ENCODE measurements at regions not wholly inside any gene's neighbourhood (a gene's known extent, or its start where the extent isn't known, plus 50 kb on each side); places are given as distances from the start of the nearest gene placed in this dataset.

DNA sequence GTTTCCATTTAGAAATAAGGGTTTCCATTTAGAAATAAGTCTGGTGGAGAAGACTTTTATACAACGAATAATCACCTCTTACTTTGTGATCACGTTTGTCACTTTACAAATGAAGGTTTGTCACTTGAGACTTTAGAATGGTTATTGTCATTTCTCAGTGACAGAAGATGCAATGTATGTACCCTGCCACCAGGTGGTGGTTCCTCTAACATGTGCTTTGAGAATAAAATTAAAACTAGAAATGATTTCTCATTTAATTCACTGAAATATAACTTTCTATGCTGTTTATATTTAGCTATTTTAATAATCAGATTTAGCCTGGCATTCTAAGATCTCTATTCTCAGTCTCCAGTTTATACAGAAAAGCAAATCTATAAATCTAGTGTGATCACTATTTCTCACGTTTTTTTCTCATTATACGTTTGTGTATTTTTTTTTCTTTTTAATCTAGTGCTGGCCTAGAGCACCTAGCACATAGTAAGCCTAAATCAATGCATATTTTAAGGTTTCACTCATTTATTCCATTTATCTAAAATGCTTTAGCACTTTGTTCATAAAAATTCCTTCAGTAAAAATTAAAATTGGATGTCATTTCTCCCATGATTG, 57.4 kb upstream of the TFAP2D start:
- Histone ChIP-seq H3K4me1 (no peaks in the 10 kb centered on the region), H3K27ac (no peak overlapping the region), H3K36me3 (no peaks in the 10 kb centered on the region), H3K27me3 (no peaks in the 10 kb centered on the region), H3K9me3 (no peaks in the 10 kb centered on the region), H3K4me3 (no peak overlapping the region)
- peak in 1 of 2 donors; percentile 14 for DNase-seq
- intact Hi-C loops (cut with DNase I; ENCODE audit: low total_unique reads), result no loop called here
- TF ChIP-seq, protein P1, sequence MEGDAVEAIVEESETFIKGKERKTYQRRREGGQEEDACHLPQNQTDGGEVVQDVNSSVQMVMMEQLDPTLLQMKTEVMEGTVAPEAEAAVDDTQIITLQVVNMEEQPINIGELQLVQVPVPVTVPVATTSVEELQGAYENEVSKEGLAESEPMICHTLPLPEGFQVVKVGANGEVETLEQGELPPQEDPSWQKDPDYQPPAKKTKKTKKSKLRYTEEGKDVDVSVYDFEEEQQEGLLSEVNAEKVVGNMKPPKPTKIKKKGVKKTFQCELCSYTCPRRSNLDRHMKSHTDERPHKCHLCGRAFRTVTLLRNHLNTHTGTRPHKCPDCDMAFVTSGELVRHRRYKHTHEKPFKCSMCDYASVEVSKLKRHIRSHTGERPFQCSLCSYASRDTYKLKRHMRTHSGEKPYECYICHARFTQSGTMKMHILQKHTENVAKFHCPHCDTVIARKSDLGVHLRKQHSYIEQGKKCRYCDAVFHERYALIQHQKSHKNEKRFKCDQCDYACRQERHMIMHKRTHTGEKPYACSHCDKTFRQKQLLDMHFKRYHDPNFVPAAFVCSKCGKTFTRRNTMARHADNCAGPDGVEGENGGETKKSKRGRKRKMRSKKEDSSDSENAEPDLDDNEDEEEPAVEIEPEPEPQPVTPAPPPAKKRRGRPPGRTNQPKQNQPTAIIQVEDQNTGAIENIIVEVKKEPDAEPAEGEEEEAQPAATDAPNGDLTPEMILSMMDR (IDR thresholded peaks at IDR 0.05), result peak in 4 of 7 experiments; percentile 22 to 44 (median 36)
- TF ChIP-seq POLR2A (IDR thresholded peaks at IDR 0.05), result no peak
- WGBS, 5 donors, result 35 to 43% (median 42%) methylated on average over 4 of the region's 4 CpGs

DNA sequence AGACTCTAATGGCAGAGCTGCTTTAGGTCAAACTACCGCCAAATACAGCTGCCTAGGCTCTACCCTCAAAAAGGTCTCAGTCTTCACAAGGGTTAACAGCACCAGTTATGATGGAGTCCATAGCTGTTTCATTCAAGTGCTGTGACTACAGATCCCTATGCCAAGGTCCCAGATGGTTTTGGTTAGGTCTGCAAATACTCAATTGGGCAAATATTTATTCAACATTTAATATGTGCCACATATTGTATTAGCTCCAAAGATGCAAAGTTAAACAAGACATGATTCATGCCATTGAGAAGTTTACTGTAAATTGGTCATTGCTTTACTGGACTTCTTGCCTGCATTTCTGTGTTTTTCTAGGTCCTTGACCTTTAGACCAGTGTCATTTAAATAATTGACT, 55.8 kb upstream of the TFAP2D start:
- WGBS, 5 donors, result 53 to 87% (median 81%) methylated on average over 1 of the region's 1 CpG
- H3K36me3 ChIP-seq, result no peaks in the 10 kb centered on the region
- no peak overlapping the region for H3K4me3 ChIP-seq
- no peaks in the 10 kb centered on the region for H3K27me3 ChIP-seq
- TF ChIP-seq, protein P1 (IDR thresholded peaks at IDR 0.05), result no peak
- no peak for TF ChIP-seq EP300 (IDR thresholded peaks at IDR 0.05)
- TF ChIP-seq POLR2A (IDR thresholded peaks at IDR 0.05), result no peak
- TF ChIP-seq POLR2AphosphoS5 (IDR thresholded peaks at IDR 0.05), result no peak
- H3K27ac ChIP-seq, result no peak overlapping the region
- no peaks in the 10 kb centered on the region for H3K4me1 ChIP-seq
- no peak for DNase-seq
- intact Hi-C loops (cut with DNase I; ENCODE audit: low total_unique reads), result no loop called here
- no peaks in the 10 kb centered on the region for H3K9me3 ChIP-seq

DNA sequence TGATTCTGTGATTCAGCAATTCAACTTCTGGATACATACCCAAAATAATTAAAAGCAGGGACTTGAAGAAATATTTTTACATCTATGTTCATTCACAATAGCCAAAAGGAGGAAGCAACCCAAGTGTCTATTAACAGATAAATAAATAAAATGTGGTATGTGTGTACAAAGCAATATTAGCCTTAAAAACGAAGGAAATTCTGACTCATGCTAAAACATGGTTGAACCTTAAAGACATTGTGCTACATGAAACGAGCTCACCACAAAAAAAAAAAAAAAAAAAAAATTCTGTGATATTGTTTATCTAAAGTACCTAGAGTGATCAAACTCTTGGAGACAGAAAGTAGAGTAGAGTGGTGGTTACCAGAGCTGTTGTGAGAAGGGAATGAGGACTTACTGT, 54.8 kb upstream of the TFAP2D start:
- DNase-seq, result no peak
- H3K36me3 ChIP-seq, result no peaks in the 10 kb centered on the region
- intact Hi-C loops (cut with DNase I; ENCODE audit: low total_unique reads), result no loop called here
- no peaks in the 10 kb centered on the region for H3K4me1 ChIP-seq
- no peak overlapping the region for H3K27ac ChIP-seq
- no peak overlapping the region for H3K4me3 ChIP-seq
- no peaks in the 10 kb centered on the region for H3K9me3 ChIP-seq
- H3K27me3 ChIP-seq, result no peaks in the 10 kb centered on the region
- TF ChIP-seq, protein P1 (IDR thresholded peaks at IDR 0.05), result no peak
- no peak for TF ChIP-seq POLR2A (IDR thresholded peaks at IDR 0.05)
- TF ChIP-seq POLR2AphosphoS5 (IDR thresholded peaks at IDR 0.05), result no peak
- TF ChIP-seq EP300 (IDR thresholded peaks at IDR 0.05), result no peak
- 38 to 52% (median 45%) methylated on average over 2 of the region's 2 CpGs for WGBS, 5 donors

DNA sequence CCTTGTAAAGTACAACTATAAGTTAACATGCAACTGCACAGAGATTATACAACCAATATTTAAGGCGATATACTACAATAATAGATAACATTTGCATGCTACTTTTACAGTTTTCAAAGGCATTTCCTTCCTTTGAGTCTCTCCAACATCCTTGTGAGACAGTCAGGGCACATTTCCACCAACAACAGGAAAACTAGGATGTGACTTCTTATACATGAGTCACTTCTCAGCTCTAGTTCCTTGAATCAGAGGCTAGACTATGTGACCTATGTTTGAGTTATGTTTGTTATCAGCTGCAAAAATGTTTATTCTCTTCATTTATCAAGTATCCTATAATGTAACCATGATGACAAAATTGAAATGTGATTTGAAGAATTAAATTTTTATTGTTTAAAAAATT, 51.7 kb upstream of the TFAP2D start:
- no peaks in the 10 kb centered on the region for H3K9me3 ChIP-seq
- H3K4me3 ChIP-seq, result no peak overlapping the region
- H3K27me3 ChIP-seq, result peaks cover 0 to 4% (median 0%) of the 10 kb centered on the region in 3 donors
- intact Hi-C loops (cut with DNase I; ENCODE audit: low total_unique reads), result no loop called here
- 82 to 91% (median 84%) methylated on average over 1 of the region's 1 CpG for WGBS, 5 donors
- H3K27ac ChIP-seq, result no peak overlapping the region
- no peak for TF ChIP-seq EP300 (IDR thresholded peaks at IDR 0.05)
- H3K36me3 ChIP-seq, result no peaks in the 10 kb centered on the region
- DNase-seq, result no peak
- H3K4me1 ChIP-seq, result no peaks in the 10 kb centered on the region

Data from stomach (tissue), 8 donors.